H1 (cell line): ENCODE measurements at regions not wholly inside any gene's neighbourhood (a gene's known extent, or its start where the extent isn't known, plus 50 kb on each side); places are given as distances from the start of the nearest gene placed in this dataset.

ENCODE experiments used
- CTCF ChIA-PET: fragments of 300-600 bp; sonication (Branson Sonifier 250); formaldehyde crosslinking; loops from one replicate; lab custom pipeline; 2021; ENCODE audit not compliant: partially characterized antibody; lab: Charles Lee
- POLR2A ChIA-PET: fragments of 300-600 bp; sonication (Branson Sonifier 250); formaldehyde crosslinking; loops from one replicate; lab custom pipeline; 2021; ENCODE audit warnings: inconsistent platforms; ENCODE audit not compliant: partially characterized antibody; lab: Charles Lee
- DNase-seq, 2 experiments: peaks; one replicate each; pipeline versions ENCODE4 v3.0.0 to v3.0.0-alpha.2; 2010 to 2022; ENCODE audit warnings: low spot score in 2 of 2, low read depth in 1 of 2, mixed read lengths in 1 of 2
- FAIRE-seq: peaks from 2 replicates; lab custom pipeline; 2011; peaks lifted over from hg19 to GRCh38; lab: Jason Lieb, UNC
- H2AFZ ChIP-seq: 2 replicates; pipeline ENCODE4 v1.8.1; 2012; ENCODE audit warnings: low read length, inconsistent platforms
- H2AK5ac ChIP-seq: 2 replicates; pipeline ENCODE4 v1.6.1; 2013; ENCODE audit warnings: low read depth, low read length
- H2BK120ac ChIP-seq: replicated peaks from 2 replicates; pipeline ENCODE3; 2013; ENCODE audit warnings: low read depth, low read length, inconsistent platforms
- H2BK12ac ChIP-seq: 2 replicates; pipeline ENCODE4 v1.6.1; 2013; ENCODE audit warnings: low read depth, low read length
- H2BK15ac ChIP-seq: 2 replicates; pipeline ENCODE4 v1.6.1; 2013; ENCODE audit warnings: low read length
- H2BK20ac ChIP-seq: 2 replicates; pipeline ENCODE4 v1.6.1; 2013; ENCODE audit warnings: low read length
- H2BK5ac ChIP-seq: 2 replicates; pipeline ENCODE4 v1.6.1; 2013; ENCODE audit warnings: low read depth, low read length
- H3K14ac ChIP-seq: 2 replicates; pipeline ENCODE4 v1.6.1; 2013; ENCODE audit warnings: inconsistent platforms; ENCODE audit not compliant: insufficient read length
- H3K18ac ChIP-seq: 2 replicates; pipeline ENCODE4 v1.6.1; 2013; ENCODE audit warnings: low read length; ENCODE audit errors: extremely low read depth
- H3K23ac ChIP-seq: 2 replicates; pipeline ENCODE4 v1.6.1; 2013; ENCODE audit warnings: inconsistent platforms; ENCODE audit not compliant: insufficient read length
- H3K23me2 ChIP-seq: 2 replicates; pipeline ENCODE4 v1.6.1; 2013; ENCODE audit warnings: low read depth, low read length
- H3K27ac ChIP-seq: 2 replicates; pipeline ENCODE4 v1.6.1; 2011; ENCODE audit warnings: low read depth, low read length, inconsistent platforms
- H3K27me3 ChIP-seq, 4 experiments: replicated peaks in 1 of 4; 1 replicate in 1 of 4; 2 replicates in 3 of 4; pipeline versions ENCODE4 v1.6.1 to v1.8.1; 2011 to 2013; ENCODE audit warnings: low read length in 3 of 4, mild to moderate bottlenecking in 3 of 4, inconsistent platforms in 2 of 4, mixed read lengths in 2 of 4, moderate library complexity in 1 of 4; ENCODE audit not compliant: control insufficient read depth in 3 of 4, insufficient read depth in 3 of 4; ENCODE audit errors: extremely low read depth in 1 of 4
- H3K36me3 ChIP-seq, 4 experiments: 2 replicates each; pipeline versions ENCODE4 v1.6.1 to v1.8.1; 2011 to 2013; ENCODE audit warnings: mild to moderate bottlenecking in 4 of 4, low read length in 3 of 4, moderate library complexity in 2 of 4, control low read depth in 1 of 4, inconsistent platforms in 1 of 4; ENCODE audit not compliant: insufficient read depth in 4 of 4, control insufficient read depth in 2 of 4
- H3K4ac ChIP-seq: replicated peaks from 2 replicates; pipeline ENCODE3; 2013; ENCODE audit warnings: low read length, low read depth, mixed read lengths, inconsistent platforms; ENCODE audit not compliant: insufficient read length
- H3K4me1 ChIP-seq, 4 experiments: replicated peaks in 1 of 4; 1 replicate in 1 of 4; 2 replicates in 3 of 4; pipeline versions ENCODE4 v1.6.1 to v1.8.1; 2011 to 2013; ENCODE audit warnings: low read length in 3 of 4, inconsistent platforms in 2 of 4, mixed read lengths in 1 of 4; ENCODE audit not compliant: insufficient read depth in 4 of 4, control insufficient read depth in 3 of 4
- H3K4me2 ChIP-seq, 2 experiments: 2 replicates each; pipeline versions ENCODE4 v1.6.1 to v1.8.1; 2011 to 2013; ENCODE audit warnings: low read depth in 2 of 2, low read length in 2 of 2, control low read depth in 1 of 2, inconsistent platforms in 1 of 2, mild to moderate bottlenecking in 1 of 2; ENCODE audit not compliant: insufficient read depth in 1 of 2
- H3K4me3 ChIP-seq, 4 experiments: fragments of 200-600, 300-600 bp in 1 of 4; sonication (generic), shearing (Covaris generic), sonication (Bioruptor Twin) in 1 of 4; 2 replicates each; pipeline versions ENCODE4 v1.5.1 to v1.8.1; 2011 to 2016; ENCODE audit warnings: low read length in 4 of 4, low read depth in 3 of 4, control low read depth in 2 of 4, inconsistent platforms in 2 of 4, mild to moderate bottlenecking in 2 of 4, mixed read lengths in 1 of 4, moderate library complexity in 1 of 4; ENCODE audit not compliant: insufficient read depth in 2 of 4; ENCODE audit errors: extremely low read depth in 1 of 4
- H3K56ac ChIP-seq: replicated peaks from 2 replicates; pipeline ENCODE3; 2013; ENCODE audit warnings: low read depth, mild to moderate bottlenecking, mixed read lengths, low read length, inconsistent platforms; ENCODE audit not compliant: insufficient read length
- H3K79me1 ChIP-seq: 2 replicates; pipeline ENCODE4 v1.6.1; 2013; ENCODE audit warnings: low read depth, low read length, control low read depth
- H3K79me2 ChIP-seq, 2 experiments: 2 replicates each; pipeline versions ENCODE4 v1.6.1 to v1.8.1; 2012 to 2013; ENCODE audit warnings: low read length in 2 of 2, mild to moderate bottlenecking in 2 of 2, inconsistent platforms in 1 of 2; ENCODE audit not compliant: insufficient read depth in 2 of 2, control insufficient read depth in 1 of 2
- H3K9ac ChIP-seq, 4 experiments: replicated peaks in 1 of 4; 1 replicate in 1 of 4; 2 replicates in 3 of 4; pipeline versions ENCODE4 v1.6.1 to v1.8.1; 2011 to 2013; ENCODE audit warnings: low read depth in 3 of 4, low read length in 3 of 4, control low read depth in 2 of 4, mild to moderate bottlenecking in 2 of 4, moderate library complexity in 2 of 4, inconsistent platforms in 1 of 4; ENCODE audit errors: extremely low read depth in 1 of 4
- H3K9me3 ChIP-seq, 2 experiments: 2 replicates each; pipeline versions ENCODE4 v1.6.1 to v1.8.1; 2012 to 2013; ENCODE audit warnings: mild to moderate bottlenecking in 2 of 2, moderate library complexity in 2 of 2, control low read depth in 1 of 2, inconsistent platforms in 1 of 2, low read depth in 1 of 2, low read length in 1 of 2, mixed read lengths in 1 of 2; ENCODE audit not compliant: insufficient read depth in 2 of 2
- H4K20me1 ChIP-seq, 2 experiments: replicated peaks in 1 of 2; 2 replicates each; pipeline versions ENCODE3 to v1.8.1; 2011 to 2013; ENCODE audit warnings: inconsistent platforms in 2 of 2, low read length in 2 of 2, mild to moderate bottlenecking in 1 of 2; ENCODE audit not compliant: insufficient read depth in 2 of 2, control insufficient read depth in 1 of 2
- H4K5ac ChIP-seq: 2 replicates; pipeline ENCODE4 v1.6.1; 2013; ENCODE audit warnings: low read length, low read depth, mixed read lengths, inconsistent platforms; ENCODE audit not compliant: insufficient read length
- H4K8ac ChIP-seq: 2 replicates; pipeline ENCODE4 v1.8.0; 2013; ENCODE audit warnings: mild to moderate bottlenecking, moderate library complexity, low read length, inconsistent platforms; ENCODE audit not compliant: insufficient read depth; ENCODE audit errors: extremely low read depth
- H4K91ac ChIP-seq: replicated peaks from 2 replicates; pipeline ENCODE3; 2013; ENCODE audit warnings: low read length, mixed read lengths, inconsistent platforms; ENCODE audit not compliant: insufficient read length
- BRCA1 ChIP-seq: IDR thresholded peaks from 2 replicates; pipeline ENCODE4 v1.6.1; 2012; ENCODE audit warnings: low read depth, low read length, improper control_type of control experiment
- CBX5 ChIP-seq: fragments of 300-800, 300-1000 bp; sonication (generic); IDR thresholded peaks from 2 replicates; pipeline ENCODE4 v1.7.1; 2016; ENCODE audit warnings: antibody characterized with exemption, low read length, low read depth
- CHD2 ChIP-seq: IDR thresholded peaks from 2 replicates; pipeline ENCODE4 v1.6.1; 2012; ENCODE audit warnings: low read length, improper control_type of control experiment
- CTBP2 ChIP-seq: IDR thresholded peaks from 2 replicates; pipeline ENCODE4 v1.7.0; 2011; ENCODE audit warnings: borderline replicate concordance, mild to moderate bottlenecking, moderate library complexity, mixed read lengths, low read length; ENCODE audit not compliant: insufficient read depth, insufficient read length
- E2F6 ChIP-seq: IDR thresholded peaks from 2 replicates; pipeline ENCODE4 v1.6.1; 2012; ENCODE audit warnings: inconsistent platforms
- FOSL1 ChIP-seq: IDR thresholded peaks from 2 replicates; pipeline ENCODE4 v1.6.1; 2011; ENCODE audit warnings: mild to moderate bottlenecking, low read depth, low read length, moderate library complexity; ENCODE audit not compliant: insufficient read depth
- SIN3A ChIP-seq, 2 experiments: IDR thresholded peaks in 1 of 2; conservative IDR thresholded peaks in 1 of 2; 2 replicates each; pipeline ENCODE4 v1.6.1; 2011 to 2012; ENCODE audit warnings: low read length in 2 of 2, improper control_type of control experiment in 1 of 2, low read depth in 1 of 2, mild to moderate bottlenecking in 1 of 2
- WGBS, 2 experiments: shearing (Covaris generic) in 1 of 2; methylation state at CpG; one replicate each; pipeline versions ENCODE4 v1.1.6 to v1.1.7; 2013 to 2015; ENCODE audit warnings: low lambda C conversion rate in 2 of 2, mixed read lengths in 2 of 2, inconsistent platforms in 1 of 2, low coverage in 1 of 2, missing lambda C conversion rate in 1 of 2; ENCODE audit not compliant: insufficient replicate concordance in 2 of 2, insufficient coverage in 1 of 2, insufficient read length in 1 of 2; ENCODE audit errors: extremely low coverage in 1 of 2, missing lambda C conversion rate in 1 of 2; 5-methylcytosine and 5-hydroxymethylcytosine counted together

GRCh38 chr10:4338768-4339167 lies 487.2 kb upstream of the AKR1E2 start:
- Histone ChIP-seq H2AFZ (no peak overlapping the region), H3K14ac (no peak overlapping the region), H4K91ac (no peak overlapping the region), H2BK5ac (no peak overlapping the region), H3K9me3 (0 out of 4 replicates have a peak, but pooled peaks cover 0 to 3% of the 10 kb centered on the region in 2 experiments), H4K5ac (no peak overlapping the region), H3K79me2 (no peaks in the 10 kb centered on the region), H3K4me1 (0 out of 7 replicates have a peak, but pooled peaks cover 0 to 2% (median 0%) of the 10 kb centered on the region in 4 experiments), H2BK15ac (no peak overlapping the region), H2AK5ac (no peak overlapping the region), H3K36me3 (no peaks in the 10 kb centered on the region), H3K27me3 (no peaks in the 10 kb centered on the region), H3K23ac (no peak overlapping the region), H2BK120ac (no peak overlapping the region), H3K56ac (no peak overlapping the region), H3K4me2 (no peak overlapping the region), H2BK12ac (no peak overlapping the region), H3K23me2 (peaks cover 3% of the 10 kb centered on the region; the same call in 1 of the 2 replicates), H3K9ac (no peak overlapping the region), H3K79me1 (no peaks in the 10 kb centered on the region), H3K4ac (no peak overlapping the region), H3K4me3 (no peak overlapping the region), H4K20me1 (no peaks in the 10 kb centered on the region), H3K27ac (no peak overlapping the region), H3K18ac (no peak overlapping the region), H2BK20ac (no peak overlapping the region), H4K8ac (no peak overlapping the region)
- POLR2A ChIA-PET = no interaction called here
- DNase-seq (no peak), FAIRE-seq (no peak)
- CTCF ChIA-PET = interaction anchor here (1.0 kb wide), 1 partner anchor 362 kb away, joined by 3 read pairs; no protein-coding TSS in a partner anchor
- 89% methylated on average over 3 of the region's 3 CpGs; no CpG with 5 or more reads in 1 of the 2 experiments for WGBS, 2 experiments
- TF ChIP-seq BRCA1 (no peak), E2F6 (no peak), CBX5 (no peak), CHD2 (no peak), FOSL1 (no peak), SIN3A (conservative IDR thresholded peaks at IDR 0.05 in 1 of 2, IDR thresholded peaks at IDR 0.05 in 1 of 2; ENCODE audit: low read depth in 1 of 2, low read length in 2 of 2) (no peak), CTBP2 (no peak)
